Adipocyte (in vitro differentiated cells): ENCODE measurements at regions not wholly inside any gene's neighbourhood (a gene's known extent, or its start where the extent isn't known, plus 50 kb on each side); places are given as distances from the start of the nearest gene placed in this dataset.

ENCODE experiments used
- DNase-seq: peaks from one replicate; pipeline ENCODE4 v3.0.0-alpha.2; 2015; ENCODE audit warnings: low read depth
- H3K27me3 ChIP-seq: replicated peaks from 2 replicates; pipeline ENCODE4 v1.7.0; 2013; ENCODE audit warnings: mild to moderate bottlenecking, low read length, moderate library complexity; ENCODE audit not compliant: control insufficient read depth, insufficient read depth
- H3K36me3 ChIP-seq: 2 replicates; pipeline ENCODE4 v1.7.0; 2013; ENCODE audit warnings: low read length, mild to moderate bottlenecking, moderate library complexity; ENCODE audit not compliant: control insufficient read depth, insufficient read depth, severe bottlenecking
- H3K4me1 ChIP-seq: 2 replicates; pipeline ENCODE4 v1.7.0; 2013; ENCODE audit warnings: mild to moderate bottlenecking, low read length, moderate library complexity; ENCODE audit not compliant: control insufficient read depth, insufficient read depth
- H3K4me3 ChIP-seq: 2 replicates; pipeline ENCODE4 v1.7.0; 2013; ENCODE audit warnings: mild to moderate bottlenecking, low read length, moderate library complexity
- H3K9ac ChIP-seq: 2 replicates; pipeline ENCODE4 v1.7.0; 2013; ENCODE audit warnings: mild to moderate bottlenecking, low read length, moderate library complexity
- H3K9me3 ChIP-seq: 2 replicates; pipeline ENCODE4 v1.7.0; 2013; ENCODE audit warnings: mild to moderate bottlenecking, low read length, moderate library complexity; ENCODE audit not compliant: control insufficient read depth

DNA sequence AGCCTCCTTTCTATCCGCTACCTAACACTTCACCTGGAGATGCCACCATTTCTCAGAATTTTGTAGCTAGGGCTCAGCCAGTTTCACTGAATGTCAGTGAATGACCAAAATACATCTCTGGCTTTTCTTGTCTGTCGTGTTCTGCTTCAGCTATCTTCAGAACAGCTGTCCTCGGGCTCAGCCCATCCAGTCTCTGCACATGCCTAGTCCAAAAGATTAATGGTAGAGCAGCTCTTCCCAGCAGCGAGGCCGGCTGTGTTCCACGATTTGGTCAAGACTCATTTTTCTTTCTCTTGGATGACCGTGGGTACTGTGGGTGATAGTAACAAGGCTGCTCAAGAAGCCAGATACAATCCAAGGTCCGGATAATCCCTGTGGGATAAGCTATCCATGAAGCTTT is 342.8 kb downstream of the GABRG2 start:
- DNase-seq, result no peak
- Histone ChIP-seq H3K9ac (no peak overlapping the region), H3K9me3 (no peaks in the 10 kb centered on the region), H3K27me3 (no peaks in the 10 kb centered on the region), H3K4me3 (no peak overlapping the region), H3K4me1 (no peaks in the 10 kb centered on the region), H3K36me3 (no peaks in the 10 kb centered on the region)

DNA sequence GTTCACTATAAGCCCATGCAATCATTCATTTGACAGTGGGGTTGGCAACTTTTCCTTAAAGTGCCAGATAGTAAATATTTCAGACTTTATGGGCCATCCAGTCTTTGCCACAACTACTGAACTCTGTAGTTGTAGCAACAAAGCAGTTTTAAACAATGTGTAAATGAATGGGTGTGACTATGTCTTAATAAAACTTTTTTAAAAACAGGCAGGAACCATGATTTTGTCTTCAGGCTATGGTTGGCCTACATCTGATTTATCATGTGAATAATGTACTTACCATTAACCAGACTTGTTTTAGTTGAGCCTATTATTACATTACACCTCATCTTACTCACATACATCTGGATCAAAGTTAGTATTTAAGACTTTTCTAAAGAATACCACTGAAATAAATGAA is 361.6 kb downstream of the GABRG2 start:
- no peaks in the 10 kb centered on the region for H3K36me3 ChIP-seq
- no peaks in the 10 kb centered on the region for H3K27me3 ChIP-seq
- no peak overlapping the region for H3K4me3 ChIP-seq
- no peaks in the 10 kb centered on the region for H3K9me3 ChIP-seq
- H3K9ac ChIP-seq, result no peak overlapping the region
- no peaks in the 10 kb centered on the region for H3K4me1 ChIP-seq
- DNase-seq, result no peak

DNA sequence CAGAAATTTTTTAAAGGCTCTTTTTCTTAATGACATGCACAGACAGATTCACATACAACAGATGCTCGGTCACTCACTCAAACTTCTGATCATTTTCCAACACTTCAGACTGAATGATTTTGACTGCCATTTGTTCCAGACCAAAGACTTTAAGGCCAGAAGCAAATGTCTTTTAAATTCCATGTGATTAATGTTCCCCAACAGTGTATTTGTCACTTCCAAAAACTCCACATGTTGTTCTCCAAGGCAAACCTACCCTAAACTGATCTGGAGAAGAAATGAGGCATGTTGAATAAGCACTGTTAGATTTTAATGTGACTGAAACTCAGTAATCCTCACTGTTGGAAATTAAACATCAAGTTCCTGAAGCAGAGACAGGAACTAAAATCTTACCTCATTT is 366.7 kb downstream of the GABRG2 start:
- no peaks in the 10 kb centered on the region for H3K36me3 ChIP-seq
- no peaks in the 10 kb centered on the region for H3K4me1 ChIP-seq
- no peaks in the 10 kb centered on the region for H3K9me3 ChIP-seq
- DNase-seq, result no peak
- H3K27me3 ChIP-seq, result no peaks in the 10 kb centered on the region
- no peak overlapping the region for H3K4me3 ChIP-seq
- no peak overlapping the region for H3K9ac ChIP-seq

GRCh38 chr5:162436055-162436454 is 368.5 kb downstream of the GABRG2 start:
- H3K4me3 ChIP-seq, result no peak overlapping the region
- no peaks in the 10 kb centered on the region for H3K27me3 ChIP-seq
- H3K36me3 ChIP-seq, result no peaks in the 10 kb centered on the region
- no peaks in the 10 kb centered on the region for H3K9me3 ChIP-seq
- no peak overlapping the region for H3K9ac ChIP-seq
- no peaks in the 10 kb centered on the region for H3K4me1 ChIP-seq
- DNase-seq, result no peak

DNA sequence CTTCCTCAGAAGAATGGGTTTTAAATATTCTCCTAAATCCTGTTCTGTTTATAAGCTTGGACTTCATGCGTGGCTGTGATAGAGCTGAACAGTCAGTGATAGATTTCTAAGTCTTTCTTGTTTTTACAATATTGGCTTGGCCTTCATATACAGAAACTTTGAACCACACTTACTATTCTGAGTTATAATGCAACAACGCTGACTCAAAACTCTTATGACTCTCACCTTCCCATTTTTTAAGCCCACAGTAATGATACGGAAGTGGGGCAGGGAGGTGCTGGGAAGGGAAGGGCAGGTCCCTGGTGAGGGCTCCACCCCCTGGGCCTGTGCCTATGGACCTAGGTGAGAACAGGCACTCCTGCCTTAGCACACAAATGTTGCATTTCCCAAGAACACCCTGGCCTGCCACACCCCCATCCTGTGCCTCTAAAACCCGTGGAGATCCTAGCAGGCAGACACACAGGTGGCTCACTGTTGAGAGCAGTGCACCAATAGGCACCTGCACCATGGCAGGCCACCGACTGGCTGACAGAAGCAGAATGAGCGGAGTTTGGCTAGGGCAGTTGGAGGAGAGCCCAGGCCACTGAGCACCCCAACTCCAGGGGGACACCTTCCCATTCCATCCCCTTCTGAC is 376.7 kb downstream of the GABRG2 start:
- DNase-seq, result no peak
- Histone ChIP-seq H3K9ac (no peak overlapping the region), H3K4me1 (no peaks in the 10 kb centered on the region), H3K36me3 (no peaks in the 10 kb centered on the region), H3K9me3 (no peaks in the 10 kb centered on the region), H3K27me3 (no peaks in the 10 kb centered on the region), H3K4me3 (no peak overlapping the region)

DNA sequence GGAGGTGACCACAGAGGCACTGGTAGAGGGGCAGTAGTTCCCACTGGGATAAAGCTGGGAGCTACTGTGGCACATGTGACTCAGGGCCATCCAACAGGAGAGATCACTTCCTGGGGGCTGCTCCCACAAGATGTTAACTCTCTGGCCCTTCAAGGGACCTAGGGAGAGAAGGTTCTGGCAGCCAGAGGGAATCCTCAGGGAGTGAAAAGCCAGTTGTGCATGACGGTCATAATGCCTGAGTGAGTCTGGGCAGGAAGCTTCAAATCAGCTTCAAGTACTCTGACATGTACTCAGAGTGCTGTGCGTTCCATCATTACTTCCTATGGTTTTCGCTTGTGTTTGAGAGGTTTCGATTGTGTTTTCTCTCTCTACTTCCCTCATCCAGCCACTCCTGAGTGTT is 388.5 kb downstream of the GABRG2 start:
- no peak for DNase-seq
- Histone ChIP-seq H3K9me3 (peaks cover 13% of the 10 kb centered on the region), H3K9ac (no peak overlapping the region), H3K27me3 (no peaks in the 10 kb centered on the region), H3K4me3 (no peak overlapping the region), H3K4me1 (no peaks in the 10 kb centered on the region), H3K36me3 (no peaks in the 10 kb centered on the region)

DNA sequence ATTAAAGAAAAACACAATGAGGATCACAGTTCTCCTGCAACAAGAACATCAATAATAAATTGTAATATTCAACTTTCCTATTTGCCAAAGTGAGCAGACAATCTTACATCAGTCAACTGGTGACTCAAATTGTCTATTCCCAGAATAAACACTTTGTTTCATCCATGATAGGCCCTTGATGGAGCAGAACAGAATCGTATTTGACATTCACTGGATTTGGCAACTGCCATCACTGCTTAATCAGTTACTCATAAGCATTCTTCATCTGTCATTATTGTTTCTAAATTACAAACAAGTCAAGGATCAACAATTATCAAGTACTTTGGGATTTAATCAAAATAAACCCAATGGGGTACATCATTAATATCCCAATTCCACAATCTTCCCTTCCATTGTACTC is 398.4 kb downstream of the GABRG2 start:
- Histone ChIP-seq H3K4me3 (no peak overlapping the region), H3K9me3 (no peaks in the 10 kb centered on the region), H3K9ac (no peak overlapping the region), H3K4me1 (no peaks in the 10 kb centered on the region), H3K36me3 (no peaks in the 10 kb centered on the region), H3K27me3 (no peaks in the 10 kb centered on the region)
- DNase-seq, result no peak

GRCh38 chr5:162473041-162473714 is 405.6 kb downstream of the GABRG2 start:
- no peaks in the 10 kb centered on the region for H3K36me3 ChIP-seq
- H3K4me3 ChIP-seq, result no peak overlapping the region
- DNase-seq, result no peak
- no peaks in the 10 kb centered on the region for H3K27me3 ChIP-seq
- H3K4me1 ChIP-seq, result no peaks in the 10 kb centered on the region
- peaks cover 2% of the 10 kb centered on the region for H3K9me3 ChIP-seq
- no peak overlapping the region for H3K9ac ChIP-seq

- no peaks in the 10 kb centered on the region for H3K27me3 ChIP-seq
- no peak for DNase-seq
- H3K36me3 ChIP-seq, result no peaks in the 10 kb centered on the region
Measured at GRCh38 chr5:162474239-162474638, 406.7 kb downstream of the GABRG2 start.

DNA sequence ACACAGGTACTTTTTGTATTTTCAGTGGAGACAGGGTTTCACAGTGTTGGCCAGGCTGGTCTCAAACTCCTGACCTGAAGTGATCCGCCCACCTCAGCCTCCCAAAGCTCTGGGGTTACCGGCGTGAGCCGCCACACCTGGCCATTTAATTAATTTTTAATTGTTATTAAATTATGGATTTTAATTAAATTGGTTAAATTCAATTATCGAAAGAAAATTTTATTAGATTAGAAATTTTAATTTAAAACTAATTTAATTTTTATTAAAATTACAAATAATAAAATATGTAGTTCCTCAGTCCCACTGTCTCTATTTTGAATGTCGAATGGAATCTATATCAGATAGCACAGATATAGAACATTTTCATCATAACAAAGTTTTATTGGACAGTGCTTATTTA is 416.5 kb downstream of the GABRG2 start:
- no peaks in the 10 kb centered on the region for H3K4me1 ChIP-seq
- DNase-seq, result no peak
- H3K36me3 ChIP-seq, result no peaks in the 10 kb centered on the region
- no peaks in the 10 kb centered on the region for H3K27me3 ChIP-seq
- no peak overlapping the region for H3K4me3 ChIP-seq
- no peaks in the 10 kb centered on the region for H3K9me3 ChIP-seq
- no peak overlapping the region for H3K9ac ChIP-seq

More at GRCh38 chr5:162474239-162474638, 406.7 kb downstream of the GABRG2 start:
- H3K9ac ChIP-seq, result no peak overlapping the region
- no peaks in the 10 kb centered on the region for H3K4me1 ChIP-seq
- H3K9me3 ChIP-seq, result peaks cover 2% of the 10 kb centered on the region
- no peak overlapping the region for H3K4me3 ChIP-seq

GRCh38 chr5:162484986-162485385 is 417.4 kb downstream of the GABRG2 start:
- Histone ChIP-seq H3K36me3 (no peaks in the 10 kb centered on the region), H3K27me3 (no peaks in the 10 kb centered on the region), H3K4me1 (no peaks in the 10 kb centered on the region), H3K4me3 (no peak overlapping the region), H3K9me3 (no peaks in the 10 kb centered on the region), H3K9ac (no peak overlapping the region)
- DNase-seq, result no peak
